Anterior cingulate cortex (tissue), 58 donors: ENCODE measurements at regions not wholly inside any gene's neighbourhood (a gene's known extent, or its start where the extent isn't known, plus 50 kb on each side); places are given as distances from the start of the nearest gene placed in this dataset.
"Not testable (repeated sequence)": the region's sequence is repeated elsewhere in the genome, so short reads cannot be mapped to it uniquely, and the experiment has no call there.

Source experiments
- DNase-seq, 58 donors: peaks; one replicate each; lab custom pipeline; 2025; lab: John Stamatoyannopoulos, UW

- no peak for DNase-seq
Observed at GRCh38 chr13:58318495-58319167, 687.1 kb downstream of the PCDH17 start.

DNA sequence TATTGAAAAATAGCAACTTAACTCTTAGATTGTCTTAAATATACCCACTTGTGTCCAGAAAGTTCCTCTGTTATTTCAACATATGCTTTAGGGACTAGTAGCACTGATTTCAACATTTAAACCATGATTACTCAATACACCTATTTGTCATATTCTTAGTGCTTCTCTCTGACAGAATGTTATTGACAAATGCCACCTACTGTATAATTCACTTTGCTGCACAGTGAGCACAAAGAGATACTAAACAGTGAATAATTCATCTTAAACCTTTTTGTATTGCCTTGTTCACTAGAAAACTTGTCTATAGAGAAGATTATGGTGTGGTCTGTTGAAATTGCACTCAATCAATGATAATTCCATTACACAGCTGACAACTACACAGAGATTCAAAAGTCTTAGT, 692.6 kb downstream of the PCDH17 start:
- DNase-seq: no peak

DNA sequence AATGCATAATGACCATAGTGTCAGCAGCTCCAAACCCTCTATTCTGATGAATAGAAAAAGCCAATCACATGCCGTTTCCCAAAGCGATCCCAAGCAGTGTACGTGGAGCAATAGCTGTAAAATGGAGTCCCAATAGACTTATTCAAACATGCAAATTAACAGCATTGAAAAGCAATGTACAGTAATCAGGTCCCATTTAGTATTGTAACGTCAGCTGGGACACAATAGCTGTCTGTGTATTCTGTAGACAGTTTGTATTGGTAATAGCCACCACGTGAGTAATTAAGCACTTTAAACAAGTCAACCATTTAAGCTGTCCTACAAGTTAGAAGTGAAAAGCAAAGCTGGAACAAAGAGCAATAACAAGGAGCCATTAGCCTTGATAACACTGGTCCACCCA, 698.2 kb downstream of the PCDH17 start:
- no peak for DNase-seq

GRCh38 chr13:58340895-58341294, 709.4 kb downstream of the PCDH17 start:
- DNase-seq: no peak

DNA sequence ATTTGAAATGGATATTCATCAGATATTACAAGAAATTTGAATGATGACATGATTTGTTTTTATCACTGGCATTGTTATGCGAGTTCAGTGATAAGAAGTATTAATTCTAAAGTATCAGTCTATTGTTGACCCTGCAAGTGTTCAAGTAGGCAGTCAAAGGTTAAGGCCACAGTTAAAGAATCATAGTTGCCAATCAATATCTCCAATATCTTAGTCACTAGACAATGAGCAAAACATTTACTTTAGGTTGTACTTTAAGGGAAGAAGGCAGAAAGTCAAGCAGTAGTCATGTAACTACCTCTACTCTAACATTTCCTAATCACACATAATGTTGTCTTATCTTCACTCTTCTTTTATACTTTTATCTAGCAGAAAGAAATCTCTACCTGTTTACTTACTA, 709.8 kb downstream of the PCDH17 start:
- DNase-seq: no peak

GRCh38 chr13:58343076-58343475, 711.5 kb downstream of the PCDH17 start:
- no peak for DNase-seq

GRCh38 chr13:58352100-58352499, 720.6 kb downstream of the PCDH17 start:
- not testable (repeated sequence) for DNase-seq

GRCh38 chr13:58369936-58370335, 738.4 kb downstream of the PCDH17 start:
- DNase-seq: no peak

GRCh38 chr13:58376349-58376748, 744.8 kb downstream of the PCDH17 start:
- DNase-seq: no peak

DNA sequence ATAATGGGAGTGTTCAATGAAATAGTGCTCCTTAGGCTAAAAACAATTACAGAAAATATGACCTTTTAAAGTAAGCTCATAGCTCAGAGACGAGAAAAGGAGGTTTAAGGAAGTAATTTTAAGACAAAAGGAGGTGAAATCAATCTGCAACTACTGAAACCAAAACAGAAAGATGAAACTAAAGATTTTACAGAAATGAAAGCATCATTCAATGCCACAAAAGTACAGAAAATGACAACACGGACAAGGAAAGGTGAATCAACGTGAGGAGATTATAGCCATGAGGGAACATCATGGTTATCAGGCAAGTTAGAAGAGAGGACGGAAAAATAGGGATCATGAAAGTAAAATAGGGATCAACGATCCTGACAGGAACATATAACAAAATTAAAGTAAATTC, 745.2 kb downstream of the PCDH17 start:
- no peak for DNase-seq

GRCh38 chr13:58379221-58379620, 747.7 kb downstream of the PCDH17 start:
- DNase-seq: no peak

GRCh38 chr13:58385336-58385735, 753.8 kb downstream of the PCDH17 start:
- DNase-seq: not testable (repeated sequence)

DNA sequence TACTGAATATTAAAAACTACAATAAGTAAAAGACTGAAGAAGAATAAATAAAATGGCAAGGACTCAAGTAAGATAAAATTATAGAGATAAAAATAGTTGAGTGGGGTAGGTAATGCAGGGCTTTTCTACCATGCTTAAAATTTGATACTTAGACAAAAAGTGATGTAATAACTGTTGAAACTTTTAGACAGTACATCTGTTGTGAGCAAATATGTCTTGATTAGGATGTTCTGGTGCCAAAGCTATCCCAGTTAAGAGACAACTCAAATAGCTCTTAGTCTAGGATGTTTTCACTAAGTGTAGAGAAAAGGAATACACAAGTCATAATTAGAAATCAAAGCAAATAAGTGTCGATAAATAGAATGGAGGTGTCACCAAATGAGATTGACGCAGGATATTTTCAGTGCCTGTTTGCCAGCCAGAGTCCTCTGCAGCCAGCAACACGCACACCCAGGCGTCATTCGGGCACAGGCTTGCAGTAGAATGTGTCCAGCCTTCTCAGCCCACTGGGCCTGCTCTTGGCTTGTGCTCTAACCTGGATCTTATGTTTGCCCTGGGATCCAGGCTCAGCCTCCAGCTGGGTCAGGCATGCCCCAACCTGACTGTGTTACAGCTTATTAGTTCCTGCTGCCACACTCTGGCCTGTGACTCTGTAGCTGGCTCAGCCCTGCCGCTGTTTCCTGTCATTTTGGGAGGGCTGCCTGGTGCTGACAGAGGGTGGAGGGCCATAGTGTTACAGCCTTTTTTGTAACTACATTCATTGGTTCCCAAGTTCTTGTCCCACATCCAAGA, 766.2 kb downstream of the PCDH17 start:
- DNase-seq: no peak

- DNase-seq: no peak
Observed at GRCh38 chr13:58399263-58399662, 767.7 kb downstream of the PCDH17 start.

DNA sequence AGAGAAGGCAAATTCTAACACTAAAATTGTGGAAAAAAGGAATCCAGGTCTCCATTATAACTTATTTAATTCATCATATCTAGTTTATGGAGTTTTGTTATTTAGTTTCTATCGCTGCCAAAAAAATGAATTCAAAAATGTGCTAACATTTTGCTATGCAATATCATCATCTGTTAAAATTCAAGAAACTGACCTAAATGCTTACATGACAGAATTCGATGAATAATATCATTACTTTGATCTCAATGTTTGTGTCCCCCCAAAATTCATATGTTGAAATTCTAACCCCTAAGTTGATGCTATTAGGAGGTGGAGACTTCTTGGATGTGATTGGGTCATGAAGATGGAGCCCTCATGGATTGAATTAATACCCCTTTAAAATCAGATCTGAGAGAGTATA, 775.0 kb downstream of the PCDH17 start:
- no peak for DNase-seq

GRCh38 chr13:58429917-58430316, 798.4 kb downstream of the PCDH17 start:
- DNase-seq: no peak

DNA sequence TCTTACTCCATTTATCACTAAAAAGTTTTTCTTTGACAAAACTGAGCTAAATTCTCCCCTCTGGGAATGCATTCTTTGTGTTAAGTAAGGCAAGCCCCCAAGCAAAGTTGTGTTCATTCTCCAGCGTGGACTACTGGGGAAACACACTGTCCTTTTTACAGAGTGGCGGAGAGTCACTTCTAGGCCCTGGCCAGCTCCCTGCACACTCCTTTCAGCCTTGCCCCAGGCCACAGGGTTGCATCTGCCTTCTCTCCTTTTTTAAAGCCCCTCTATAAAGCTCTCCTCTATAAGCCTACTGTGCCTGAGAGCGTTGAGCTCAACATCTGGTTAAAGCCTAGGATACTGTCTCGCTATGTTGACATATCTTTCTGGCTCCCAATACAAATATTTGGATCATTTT, 803.4 kb downstream of the PCDH17 start:
- no peak for DNase-seq

GRCh38 chr13:58437427-58437826, 805.9 kb downstream of the PCDH17 start:
- DNase-seq: no peak

DNA sequence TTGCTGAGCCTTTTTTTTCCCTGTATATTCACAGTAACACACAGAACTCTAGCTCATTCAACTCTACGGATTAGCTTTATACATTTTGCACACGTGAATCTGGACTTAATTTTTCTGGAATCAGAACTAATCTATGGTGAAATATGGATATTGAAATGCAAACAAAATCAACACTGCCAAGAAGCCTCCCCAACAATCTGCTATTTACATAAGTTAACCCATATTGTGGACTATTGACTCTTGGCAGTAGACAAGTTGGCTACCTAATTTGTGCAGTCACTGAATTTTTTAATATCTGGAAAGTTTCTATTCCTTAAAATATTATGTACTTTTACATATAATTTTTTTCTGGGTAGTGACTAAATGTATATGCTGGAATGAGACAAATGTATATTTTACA, 815.4 kb downstream of the PCDH17 start:
- no peak for DNase-seq

DNA sequence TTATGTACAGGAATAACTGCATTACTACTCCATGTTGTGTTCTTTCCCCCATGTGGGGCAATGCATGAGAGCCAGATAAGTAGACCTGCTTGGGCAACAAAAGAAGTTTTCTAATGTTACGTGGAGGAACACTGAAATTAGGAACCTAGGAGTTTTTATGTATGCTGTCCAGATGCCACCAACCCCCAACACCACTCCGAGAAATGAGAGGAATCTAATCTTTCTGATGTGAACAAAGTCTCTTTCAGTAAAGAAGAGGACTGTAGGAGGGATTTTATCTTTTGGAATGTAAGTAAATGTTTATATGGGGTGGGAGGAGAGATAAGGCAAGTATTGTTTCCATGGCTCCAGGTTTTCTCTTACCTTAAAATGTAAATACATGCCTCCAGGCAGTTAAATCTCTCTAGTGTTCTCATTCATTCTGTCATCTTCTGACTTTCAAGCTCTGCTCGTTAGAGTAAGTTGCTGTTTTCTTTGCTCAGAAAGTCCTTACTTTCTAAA, 820.6 kb downstream of the PCDH17 start:
- no peak for DNase-seq

DNA sequence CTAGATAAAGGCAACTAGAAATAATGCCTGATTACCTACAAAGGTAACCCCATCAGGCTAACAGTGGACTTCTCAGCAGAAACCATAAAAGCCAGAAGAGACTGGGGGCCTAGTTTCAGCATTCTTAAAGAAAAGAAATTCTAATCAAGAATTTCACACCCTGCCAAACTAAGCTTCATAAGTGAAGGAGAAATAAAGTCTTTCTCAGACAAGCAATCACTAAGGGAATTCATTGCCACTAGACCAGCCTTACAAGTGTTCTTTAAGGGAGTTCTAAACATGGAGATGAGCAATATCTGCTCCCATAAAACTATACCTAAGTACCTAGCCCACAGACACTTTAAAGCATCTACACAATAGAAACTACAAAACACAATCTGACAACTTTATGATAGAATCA, 823.5 kb downstream of the PCDH17 start:
- DNase-seq: no peak

DNA sequence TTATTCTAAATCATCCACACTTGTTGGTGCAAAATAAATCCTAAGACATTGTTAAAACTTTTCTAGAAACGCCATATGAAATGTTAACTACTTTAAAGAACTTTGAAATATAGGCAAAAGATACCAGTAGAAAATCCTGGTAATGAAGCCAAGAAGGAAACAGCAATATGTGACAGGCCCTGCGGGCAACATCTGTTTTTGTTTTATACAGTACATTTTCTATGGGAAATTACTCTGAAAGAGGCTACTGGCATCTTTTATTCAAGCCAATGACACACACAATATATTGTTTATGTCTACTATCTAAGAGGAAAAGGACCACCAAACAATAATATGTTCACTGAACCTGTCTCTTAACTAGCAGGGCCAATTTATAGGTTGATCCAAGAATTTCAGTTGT, 829.7 kb downstream of the PCDH17 start:
- DNase-seq: no peak
